ENCODE measurements at regions not wholly inside any gene's neighbourhood (a gene's known extent, or its start where the extent isn't known, plus 50 kb on each side); places are given as distances from the start of the nearest gene placed in this dataset.
"Not testable (repeated sequence)": the region's sequence is repeated elsewhere in the genome, so short reads cannot be mapped to it uniquely, and the experiment has no call there.

DNA sequence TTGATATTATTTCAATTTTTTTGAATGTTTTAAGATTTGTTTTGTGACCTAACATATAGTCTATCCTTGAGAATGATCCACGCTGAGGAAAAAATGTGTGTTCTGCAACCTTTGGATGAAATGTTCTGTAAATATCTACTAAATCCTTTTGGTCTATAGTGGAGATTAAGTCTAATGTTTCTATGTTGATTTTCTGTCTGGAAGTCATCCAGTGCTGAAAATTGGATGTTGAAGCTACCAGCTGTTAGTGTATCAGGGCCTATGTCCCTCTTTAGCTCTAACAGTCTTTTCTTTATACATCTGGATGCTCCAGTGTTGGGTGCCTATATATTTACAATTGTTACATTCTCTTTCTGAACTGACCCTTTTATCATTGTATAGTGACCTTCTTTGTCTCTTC lies 422.3 kb downstream of the TMEM232 start:
- Histone ChIP-seq H3K27me3 (no peaks in the 10 kb centered on the region), H3K36me3 (no peaks in the 10 kb centered on the region), H3K9me3 (peaks cover 0 to 6% (median 0%) of the 10 kb centered on the region in 4 donors), H3K4me1 (no peaks in the 10 kb centered on the region), H3K4me3 (no peak overlapping the region), H3K27ac (no peak overlapping the region)
- TF ChIP-seq POLR2AphosphoS5 (IDR thresholded peaks at IDR 0.05) (no peak), POLR2A (IDR thresholded peaks at IDR 0.05) (no peak), EP300 (IDR thresholded peaks at IDR 0.05) (no peak)
- TF ChIP-seq, protein P1, sequence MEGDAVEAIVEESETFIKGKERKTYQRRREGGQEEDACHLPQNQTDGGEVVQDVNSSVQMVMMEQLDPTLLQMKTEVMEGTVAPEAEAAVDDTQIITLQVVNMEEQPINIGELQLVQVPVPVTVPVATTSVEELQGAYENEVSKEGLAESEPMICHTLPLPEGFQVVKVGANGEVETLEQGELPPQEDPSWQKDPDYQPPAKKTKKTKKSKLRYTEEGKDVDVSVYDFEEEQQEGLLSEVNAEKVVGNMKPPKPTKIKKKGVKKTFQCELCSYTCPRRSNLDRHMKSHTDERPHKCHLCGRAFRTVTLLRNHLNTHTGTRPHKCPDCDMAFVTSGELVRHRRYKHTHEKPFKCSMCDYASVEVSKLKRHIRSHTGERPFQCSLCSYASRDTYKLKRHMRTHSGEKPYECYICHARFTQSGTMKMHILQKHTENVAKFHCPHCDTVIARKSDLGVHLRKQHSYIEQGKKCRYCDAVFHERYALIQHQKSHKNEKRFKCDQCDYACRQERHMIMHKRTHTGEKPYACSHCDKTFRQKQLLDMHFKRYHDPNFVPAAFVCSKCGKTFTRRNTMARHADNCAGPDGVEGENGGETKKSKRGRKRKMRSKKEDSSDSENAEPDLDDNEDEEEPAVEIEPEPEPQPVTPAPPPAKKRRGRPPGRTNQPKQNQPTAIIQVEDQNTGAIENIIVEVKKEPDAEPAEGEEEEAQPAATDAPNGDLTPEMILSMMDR (IDR thresholded peaks at IDR 0.05), result no peak
- ATAC-seq (ENCODE audit: low FRiP score in 2 of 2), result no peak
- no peak for DNase-seq
- 68 to 76% methylated on average over 1 of the region's 1 CpG for WGBS, 2 donors

GRCh38 chr5:110306650-110307049 lies 419.8 kb downstream of the TMEM232 start:
- Histone ChIP-seq H3K4me1 (no peaks in the 10 kb centered on the region), H3K27me3 (no peaks in the 10 kb centered on the region), H3K36me3 (no peaks in the 10 kb centered on the region), H3K4me3 (no peak overlapping the region), H3K27ac (no peak overlapping the region), H3K9me3 (peaks cover 0 to 6% (median 0%) of the 10 kb centered on the region in 4 donors)
- ATAC-seq (ENCODE audit: low FRiP score in 2 of 2), result no peak
- no peak for DNase-seq
- 83 to 88% methylated on average over 2 of the region's 2 CpGs for WGBS, 2 donors
- TF ChIP-seq POLR2A (IDR thresholded peaks at IDR 0.05) (no peak), EP300 (IDR thresholded peaks at IDR 0.05) (no peak), POLR2AphosphoS5 (IDR thresholded peaks at IDR 0.05) (no peak)
- TF ChIP-seq, protein P1 (IDR thresholded peaks at IDR 0.05), result no peak

DNA sequence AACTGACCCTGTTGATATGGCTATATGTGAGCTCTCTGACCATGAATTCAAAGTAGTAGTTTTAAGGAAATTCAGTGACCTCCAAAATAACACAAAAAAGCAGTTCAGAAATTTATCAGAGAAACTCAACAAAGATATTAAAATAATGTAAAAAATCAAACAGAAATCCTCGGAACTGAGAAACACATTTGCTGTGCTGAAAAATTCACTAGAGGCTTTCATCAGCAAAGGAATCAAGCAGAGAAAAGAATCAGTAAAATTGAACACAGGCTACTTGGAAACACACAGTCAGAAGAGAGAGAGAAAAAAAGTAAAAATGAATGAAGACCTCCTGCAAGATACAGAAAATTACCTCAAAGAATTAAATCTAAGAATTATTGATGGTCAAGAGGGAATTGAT lies 417.2 kb downstream of the TMEM232 start:
- TF ChIP-seq, protein P1 (IDR thresholded peaks at IDR 0.05), result no peak
- no peak for TF ChIP-seq POLR2A (IDR thresholded peaks at IDR 0.05)
- TF ChIP-seq EP300 (IDR thresholded peaks at IDR 0.05), result no peak
- no peak for TF ChIP-seq POLR2AphosphoS5 (IDR thresholded peaks at IDR 0.05)
- Histone ChIP-seq H3K4me1 (no peaks in the 10 kb centered on the region), H3K27ac (no peak overlapping the region), H3K27me3 (no peaks in the 10 kb centered on the region), H3K9me3 (peaks cover 0 to 3% (median 0%) of the 10 kb centered on the region in 4 donors), H3K36me3 (no peaks in the 10 kb centered on the region), H3K4me3 (no peak overlapping the region)
- DNase-seq (no peak), ATAC-seq (ENCODE audit: low FRiP score in 2 of 2) (no peak)
- WGBS, 2 donors, result 93 to 96% methylated on average over 1 of the region's 1 CpG

DNA sequence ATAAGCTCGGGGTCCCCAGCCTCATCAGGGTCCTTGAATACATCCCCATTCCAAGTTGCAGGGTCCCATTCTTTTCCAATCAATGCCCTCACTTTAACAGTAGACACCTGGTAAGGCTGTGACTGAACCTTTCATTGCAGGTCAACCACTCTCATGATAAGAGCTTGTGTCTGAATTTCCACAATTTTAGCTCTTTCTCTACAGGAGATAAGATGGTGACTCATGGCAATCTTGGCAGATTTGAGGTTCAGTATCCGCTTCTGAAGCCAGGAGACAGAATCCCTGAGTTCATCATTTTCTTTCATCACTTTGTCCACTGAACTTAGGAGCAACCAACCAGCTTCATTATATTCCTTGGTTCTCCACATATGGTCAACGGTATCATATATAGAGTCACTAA lies 409.9 kb downstream of the TMEM232 start:
- WGBS, 2 donors, result 65 to 80% methylated on average over 3 of the region's 3 CpGs
- not testable (repeated sequence) for ATAC-seq (ENCODE audit: low FRiP score in 2 of 2); H3K27ac ChIP-seq; H3K4me3 ChIP-seq; DNase-seq; H3K27me3 ChIP-seq; H3K36me3 ChIP-seq; H3K9me3 ChIP-seq; H3K4me1 ChIP-seq

- no peaks in the 10 kb centered on the region for H3K36me3 ChIP-seq
- DNase-seq, result no peak
- H3K27me3 ChIP-seq, result no peaks in the 10 kb centered on the region
- H3K4me3 ChIP-seq, result no peak overlapping the region
- no peak for TF ChIP-seq POLR2A (IDR thresholded peaks at IDR 0.05)
- no peaks in the 10 kb centered on the region for H3K4me1 ChIP-seq
- no peaks in the 10 kb centered on the region for H3K9me3 ChIP-seq
- H3K27ac ChIP-seq, result no peak overlapping the region
- no peak for ATAC-seq (ENCODE audit: low FRiP score in 2 of 2)
- WGBS, 2 donors, result 60 to 74% methylated on average over 1 of the region's 1 CpG
Measured at GRCh38 chr5:110321117-110321516, 405.4 kb downstream of the TMEM232 start.

DNA sequence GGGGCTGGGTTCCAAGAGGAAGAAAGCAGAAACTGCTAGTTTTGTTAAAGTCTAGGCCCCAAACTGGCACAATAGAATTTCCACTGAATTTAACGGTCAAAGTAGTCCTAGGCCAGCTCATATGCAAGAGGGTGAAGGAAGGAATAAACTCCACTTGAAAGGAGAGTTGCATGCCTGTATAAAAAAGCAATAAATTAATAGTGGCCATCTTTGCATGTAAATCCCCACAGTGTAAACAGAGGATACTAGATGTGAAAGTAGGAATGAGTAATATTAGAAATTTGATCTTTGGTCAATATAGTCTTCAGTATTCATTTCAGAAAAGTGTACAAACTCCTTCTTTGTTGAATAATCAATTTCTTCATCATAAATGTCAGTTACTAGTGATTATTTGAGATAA lies 403.1 kb downstream of the TMEM232 start:
- DNase-seq (no peak), ATAC-seq (ENCODE audit: low FRiP score in 2 of 2) (no peak)
- Histone ChIP-seq H3K27ac (no peak overlapping the region), H3K27me3 (no peaks in the 10 kb centered on the region), H3K4me3 (no peak overlapping the region), H3K9me3 (no peaks in the 10 kb centered on the region), H3K4me1 (no peaks in the 10 kb centered on the region), H3K36me3 (no peaks in the 10 kb centered on the region)
- TF ChIP-seq, protein P1 (IDR thresholded peaks at IDR 0.05), result no peak
- TF ChIP-seq POLR2AphosphoS5 (IDR thresholded peaks at IDR 0.05) (no peak), POLR2A (IDR thresholded peaks at IDR 0.05) (no peak), EP300 (IDR thresholded peaks at IDR 0.05) (no peak)
- WGBS, 2 donors, result 88 to 93% methylated on average over 1 of the region's 1 CpG
